GM12873 (cell line): ENCODE measurements at regions not wholly inside any gene's neighbourhood (a gene's known extent, or its start where the extent isn't known, plus 50 kb on each side); places are given as distances from the start of the nearest gene placed in this dataset.

Source experiments
- CTCF ChIP-seq: IDR thresholded peaks from 2 replicates; pipeline ENCODE4 v1.5.1; 2012; ENCODE audit warnings: low read depth, mild to moderate bottlenecking, moderate library complexity, low read length, control low read depth; ENCODE audit not compliant: insufficient read depth; ENCODE audit errors: missing control alignments

DNA sequence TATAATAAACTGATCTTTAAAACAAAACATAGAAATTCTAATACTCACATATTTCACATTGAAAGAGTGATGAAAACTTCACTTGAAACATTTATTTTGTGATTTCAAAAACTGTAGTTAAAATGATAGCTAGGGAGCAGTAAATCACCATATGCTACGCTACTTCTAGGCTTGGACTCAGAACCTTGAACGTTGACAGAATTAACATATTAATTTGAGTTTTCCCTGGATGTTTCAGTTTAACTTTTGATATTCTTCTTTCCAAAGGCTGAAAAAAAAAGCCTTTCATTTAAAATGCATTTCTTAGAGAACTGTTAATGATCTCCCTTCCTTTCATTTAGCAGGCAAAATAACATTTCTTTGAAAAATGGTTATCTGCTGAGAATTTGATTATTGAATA, 307.8 kb upstream of the SGCD start:
- no peak for TF ChIP-seq CTCF

DNA sequence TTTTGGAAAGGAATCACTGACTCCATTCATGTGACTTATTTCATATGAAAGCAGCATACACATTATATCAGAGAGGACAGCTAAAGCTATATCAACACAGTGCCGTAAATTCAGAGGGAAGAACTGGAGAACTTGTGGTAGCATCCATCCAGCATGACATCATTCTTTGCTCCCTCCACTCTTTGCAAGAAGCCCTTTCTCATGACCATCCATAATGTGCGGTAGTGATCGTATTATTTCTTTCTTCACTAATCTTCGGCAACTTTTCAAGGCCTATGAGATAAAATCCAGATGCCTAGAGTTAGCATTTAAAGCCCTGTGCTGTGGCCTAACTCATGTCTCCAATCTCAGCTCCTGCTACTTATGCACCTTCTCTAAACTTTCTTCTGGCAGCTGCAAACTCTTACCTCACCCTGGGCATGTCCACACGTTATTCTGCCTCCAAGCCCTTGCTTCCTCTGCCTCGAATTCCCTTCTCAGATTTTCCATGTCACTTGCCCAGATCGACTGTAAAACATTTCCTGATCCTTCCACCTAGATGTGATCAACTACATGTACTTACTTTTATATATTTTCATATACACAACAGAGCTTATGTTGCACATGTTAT, 307.3 kb upstream of the SGCD start:
- no peak for TF ChIP-seq CTCF

DNA sequence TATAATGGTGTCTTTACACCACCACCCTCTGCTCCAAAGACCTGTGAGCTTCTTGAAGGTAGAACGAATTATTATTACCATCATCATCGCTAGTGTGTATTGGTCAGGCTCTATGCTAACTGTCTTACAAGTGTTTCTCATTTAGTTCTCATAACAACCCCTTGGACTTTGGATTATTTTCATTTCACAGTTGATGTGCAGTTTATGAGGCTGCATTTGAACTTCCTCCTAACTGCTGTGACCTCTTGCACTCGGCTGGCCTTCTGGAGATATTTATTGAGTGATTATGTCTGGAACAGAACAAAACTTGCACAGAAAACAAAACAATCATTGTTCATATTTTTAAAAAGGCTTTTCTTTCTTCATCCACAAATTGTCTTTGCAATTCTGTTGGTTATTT, 306.3 kb upstream of the SGCD start:
- no peak for TF ChIP-seq CTCF

DNA sequence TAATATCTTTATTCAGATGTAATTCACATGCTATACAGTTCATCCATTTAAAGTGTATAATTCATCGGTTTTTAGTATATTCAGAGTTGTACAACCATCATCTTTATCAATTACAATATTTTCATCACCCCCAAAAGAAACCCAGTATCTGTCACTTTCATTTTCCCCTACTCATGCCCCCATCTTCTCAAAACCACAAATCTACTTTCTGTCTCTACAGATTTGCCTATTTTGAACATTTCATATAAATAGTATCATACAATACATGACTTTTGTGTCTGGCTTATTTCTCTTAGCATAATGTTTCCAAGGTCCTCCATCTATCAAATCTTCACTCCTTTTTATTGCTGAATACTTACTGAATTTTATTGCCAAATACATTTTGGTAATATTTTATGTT, 305.1 kb upstream of the SGCD start:
- TF ChIP-seq CTCF = no peak

- no peak for TF ChIP-seq CTCF
Measured at GRCh38 chr5:156025656-156026055, 301.3 kb upstream of the SGCD start.

- TF ChIP-seq CTCF = no peak
Measured at GRCh38 chr5:156031181-156031580, 295.8 kb upstream of the SGCD start.

DNA sequence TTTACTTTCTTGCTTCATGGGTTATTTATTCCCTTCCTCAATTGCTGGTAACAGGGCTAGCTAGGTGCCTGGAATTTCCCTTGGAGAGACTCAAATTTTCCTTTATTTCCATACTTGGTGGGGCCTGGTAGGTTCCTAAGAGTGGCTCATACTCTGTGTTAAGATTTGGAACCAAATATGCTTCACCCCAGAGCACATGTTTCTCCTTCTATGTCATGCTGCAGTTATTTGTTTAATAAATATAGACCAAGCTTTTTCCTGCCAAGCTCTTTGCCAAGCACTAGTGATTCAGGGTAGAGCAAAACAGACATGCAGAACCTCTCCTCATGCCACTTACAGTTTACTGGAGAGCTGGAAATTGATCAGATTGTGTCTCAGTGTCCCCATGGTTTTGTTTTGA, 290.3 kb upstream of the SGCD start:
- no peak for TF ChIP-seq CTCF
